HEK293T (cell line): ENCODE measurements at regions not wholly inside any gene's neighbourhood (a gene's known extent, or its start where the extent isn't known, plus 50 kb on each side); places are given as distances from the start of the nearest gene placed in this dataset.

Source experiments
- SUZ12 ChIP-seq: fragments of 450-650 bp; IDR thresholded peaks from 2 replicates; pipeline ENCODE4 v1.6.1; 2016; ENCODE audit warnings: mild to moderate bottlenecking
- TARDBP ChIP-seq: fragments of 450-650 bp; IDR thresholded peaks from 2 replicates; pipeline ENCODE4 v1.6.1; 2016

- no peak for TF ChIP-seq SUZ12
- no peak for TF ChIP-seq TARDBP
Observed at GRCh38 chr4:23978002-23978401, 88.2 kb upstream of the PPARGC1A start.
